ENCODE measurements at regions not wholly inside any gene's neighbourhood (a gene's known extent, or its start where the extent isn't known, plus 50 kb on each side); places are given as distances from the start of the nearest gene placed in this dataset.
"Not testable (repeated sequence)": the region's sequence is repeated elsewhere in the genome, so short reads cannot be mapped to it uniquely, and the experiment has no call there.

DNA sequence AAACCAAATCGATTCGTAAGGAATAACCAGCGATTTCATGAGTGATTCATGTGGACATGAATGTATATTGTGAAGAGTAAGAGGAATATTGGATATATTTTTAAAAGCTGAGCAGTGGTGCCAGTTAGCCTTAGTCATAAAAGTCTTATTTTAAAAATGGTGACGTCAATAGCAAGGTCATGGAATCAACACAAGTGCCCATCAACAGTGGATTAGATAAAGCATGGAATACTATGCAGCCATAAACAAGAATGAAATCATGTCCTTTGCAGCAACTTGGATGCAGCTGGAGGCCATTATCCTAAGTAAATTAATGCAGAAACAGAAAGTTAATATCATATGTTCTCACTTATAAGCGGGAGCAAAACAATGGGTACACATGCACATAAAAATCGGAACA lies 89.0 kb upstream of the STOX2 start:
- DNase-seq (ENCODE audit: low read depth): no peak

DNA sequence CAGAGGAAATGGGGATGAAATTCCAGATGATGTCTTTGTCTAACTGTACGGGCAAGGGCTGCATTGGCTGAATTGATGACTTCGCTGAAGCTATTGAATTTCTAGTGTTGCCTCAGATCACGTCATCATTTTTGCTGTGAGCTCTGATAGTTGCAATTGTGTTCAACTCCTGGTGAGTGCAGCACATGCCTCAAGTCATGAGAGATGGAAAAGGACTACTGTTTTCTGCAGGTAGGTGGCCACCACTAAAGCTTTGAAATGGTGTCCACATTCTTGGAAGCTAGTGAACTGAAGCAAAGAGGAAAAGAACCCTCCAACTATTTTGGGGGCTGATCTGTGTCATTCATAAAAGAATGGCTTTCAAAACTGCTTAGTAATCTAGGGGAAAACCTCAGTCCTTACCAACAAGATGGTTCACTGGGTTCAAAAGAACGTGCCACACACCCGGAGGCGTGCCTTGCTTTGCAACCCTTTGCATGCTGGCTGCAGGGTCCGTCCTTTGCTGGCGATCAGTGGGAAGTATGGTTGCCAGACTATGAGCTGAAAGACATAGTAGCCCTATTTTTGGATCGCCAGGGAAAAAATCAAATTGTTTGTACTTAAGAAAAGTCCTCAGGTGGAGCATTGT lies 88.1 kb upstream of the STOX2 start:
- no peak for DNase-seq (ENCODE audit: low read depth)

DNA sequence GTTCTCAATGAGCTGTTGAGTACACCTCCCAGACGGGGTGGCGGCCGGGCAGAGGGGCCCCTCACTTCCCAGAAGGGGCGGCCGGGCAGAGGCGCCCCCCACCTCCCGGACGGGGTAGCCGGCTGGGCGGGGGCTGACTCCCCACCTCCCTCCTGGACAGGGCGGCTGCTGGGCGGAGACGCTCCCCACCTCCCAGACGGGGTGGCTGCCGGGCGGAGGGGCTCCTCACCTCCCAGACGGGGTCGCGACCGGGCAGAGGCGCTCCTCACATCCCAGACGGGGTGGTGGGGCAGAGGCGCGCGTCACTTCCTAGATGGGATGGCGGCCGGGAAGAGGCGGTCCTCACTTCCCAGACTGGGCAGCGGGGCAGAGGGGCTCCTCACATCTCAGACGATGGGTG lies 86.5 kb upstream of the STOX2 start:
- not testable (repeated sequence) for DNase-seq (ENCODE audit: low read depth)

DNA sequence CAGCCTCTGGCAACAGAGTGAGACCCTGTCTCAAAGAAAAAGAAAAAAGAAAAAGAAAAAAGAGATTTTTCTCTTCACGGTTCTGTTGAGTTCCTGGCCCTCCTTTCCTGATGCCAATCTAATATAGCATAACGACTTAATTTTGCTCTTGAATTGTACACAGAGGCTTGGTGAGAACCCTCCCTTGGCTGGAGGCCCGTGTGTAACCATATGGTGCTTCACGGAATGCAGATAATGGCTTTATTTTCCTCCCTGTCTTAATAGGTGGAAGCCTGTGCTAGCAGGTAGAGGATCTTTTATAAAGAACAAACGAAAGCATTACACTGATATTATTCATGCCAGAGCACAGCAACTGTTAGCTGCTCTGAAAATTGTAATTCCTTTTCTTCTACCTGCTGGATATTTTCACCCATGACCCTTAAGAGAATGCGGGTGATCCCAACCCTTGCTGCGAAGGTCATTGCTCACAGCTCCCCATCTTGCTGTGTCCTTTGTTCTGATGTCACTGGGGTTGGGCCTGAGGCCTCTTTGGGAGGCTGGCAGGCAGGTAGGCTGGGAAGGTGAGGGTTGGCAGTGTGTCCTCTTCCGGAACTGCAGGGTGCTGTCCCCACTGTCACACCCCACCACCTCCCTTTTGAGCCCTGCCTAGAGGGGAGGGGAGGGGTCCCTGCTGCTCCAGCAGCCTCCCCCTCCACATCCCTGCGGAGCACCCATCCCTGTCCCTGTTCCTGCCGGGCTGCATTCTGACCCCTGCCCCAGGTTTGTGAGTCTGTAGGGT lies 83.8 kb upstream of the STOX2 start:
- no peak for DNase-seq (ENCODE audit: low read depth)

DNA sequence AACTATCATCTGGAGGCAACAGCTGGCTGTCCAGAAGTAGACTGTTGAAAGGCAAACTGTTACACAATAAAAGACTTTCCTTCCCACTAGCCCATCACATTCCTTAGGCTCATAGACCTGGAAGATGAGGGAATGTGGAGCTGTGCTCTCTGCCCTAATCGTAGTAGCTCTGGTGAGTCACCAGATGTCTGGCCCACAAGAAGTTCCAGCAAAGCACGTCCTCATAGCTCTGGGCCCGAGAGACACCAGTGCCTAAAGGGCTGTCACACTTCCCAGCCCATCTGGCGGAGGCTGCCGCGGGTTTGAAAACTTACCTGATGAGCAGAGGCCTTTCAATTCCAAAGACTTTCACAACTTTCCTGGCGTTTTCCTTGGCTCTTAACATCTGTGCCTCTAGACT lies 81.7 kb upstream of the STOX2 start:
- no peak for DNase-seq (ENCODE audit: low read depth)

- DNase-seq (ENCODE audit: low read depth): no peak
Measured at GRCh38 chr4:183825346-183825745, 79.8 kb upstream of the STOX2 start.

GRCh38 chr4:183826461-183826860 lies 78.6 kb upstream of the STOX2 start:
- no peak for DNase-seq (ENCODE audit: low read depth)

GRCh38 chr4:183828125-183828524 lies 77.0 kb upstream of the STOX2 start:
- DNase-seq (ENCODE audit: low read depth): no peak

DNA sequence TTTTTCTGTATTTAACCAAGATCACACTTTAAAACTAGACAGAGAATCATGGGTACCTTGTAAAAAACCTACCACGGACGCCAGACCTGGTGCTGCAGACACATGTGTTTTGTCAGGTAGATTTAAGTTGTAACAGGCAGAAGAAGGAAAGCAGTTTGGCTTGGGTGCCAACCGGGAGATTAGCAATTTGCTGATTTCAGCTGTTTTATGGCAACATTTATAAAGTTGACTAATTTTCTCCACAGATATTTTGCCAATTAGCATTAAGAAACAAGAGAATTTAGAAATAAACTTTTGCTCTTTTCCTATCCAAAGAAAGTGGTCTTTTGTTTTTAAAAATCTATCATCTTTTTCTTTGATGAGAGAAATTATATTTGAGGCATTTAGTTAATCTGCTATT lies 76.3 kb upstream of the STOX2 start:
- no peak for DNase-seq (ENCODE audit: low read depth)

DNA sequence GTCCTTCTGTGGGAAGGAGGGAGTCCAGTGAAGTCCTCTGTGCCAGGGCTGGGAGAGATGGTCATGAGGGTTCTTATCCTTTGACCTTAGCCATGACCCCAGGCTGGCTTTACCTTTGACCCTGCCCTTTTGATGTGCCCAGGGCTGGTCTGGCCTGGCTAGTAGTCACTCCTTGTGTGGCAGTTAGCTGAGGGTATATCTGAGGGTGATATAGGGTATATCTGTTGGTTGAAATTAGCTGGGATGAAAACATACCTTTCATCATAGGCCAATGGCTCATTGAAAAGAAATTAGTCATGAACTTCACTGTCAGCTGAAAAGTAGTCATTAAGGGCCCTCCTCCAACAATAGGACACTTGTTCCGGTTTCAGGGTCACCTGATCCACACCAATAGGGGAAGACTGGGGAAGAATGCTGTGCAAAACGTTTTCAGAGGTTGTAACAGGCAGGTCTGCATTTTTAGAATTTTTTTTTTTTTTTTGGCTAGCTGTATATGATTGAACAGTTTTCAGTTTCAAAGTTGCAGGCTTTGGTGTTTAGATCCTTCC lies 74.6 kb upstream of the STOX2 start:
- no peak for DNase-seq (ENCODE audit: low read depth)

DNA sequence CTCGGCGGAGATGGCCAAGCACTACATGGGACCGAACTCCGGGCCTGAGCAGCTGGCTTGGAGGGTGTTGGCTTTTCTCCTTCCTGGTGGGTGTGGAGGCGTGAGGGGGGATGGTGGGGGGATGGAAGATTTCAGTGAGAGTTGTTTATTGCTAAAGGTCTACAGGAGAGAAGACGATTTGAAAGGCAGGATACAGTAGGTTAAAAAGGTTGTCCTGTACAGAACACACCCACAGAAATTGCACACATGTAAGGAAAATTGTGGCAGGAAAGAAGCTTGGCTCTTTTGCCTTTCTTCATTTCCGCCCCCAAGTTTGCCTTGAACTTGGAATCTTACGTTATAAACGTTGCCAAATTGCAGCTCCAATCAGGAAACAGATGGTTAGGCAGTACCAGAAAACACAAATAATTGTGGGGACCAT lies 74.1 kb upstream of the STOX2 start:
- no peak for DNase-seq (ENCODE audit: low read depth)

DNA sequence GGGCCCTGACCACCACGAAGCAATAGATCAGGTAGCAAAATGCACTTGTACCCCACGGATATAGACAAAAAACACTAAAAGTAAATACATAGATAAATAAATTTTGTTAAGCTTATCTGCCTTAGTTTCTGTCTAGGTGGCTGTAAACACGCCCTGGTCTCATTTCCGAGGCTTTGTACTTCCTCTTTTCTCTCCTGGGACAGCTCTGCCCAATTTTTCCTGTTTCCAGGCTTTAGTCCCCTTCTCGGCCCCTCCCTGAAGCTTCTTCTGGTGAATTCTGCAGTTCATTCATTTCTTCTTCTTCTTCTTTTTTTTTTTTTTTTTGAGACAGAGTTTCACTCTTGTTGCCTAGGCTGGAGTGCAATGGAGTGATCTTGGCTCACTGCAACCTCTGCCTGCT lies 73.4 kb upstream of the STOX2 start:
- DNase-seq (ENCODE audit: low read depth): no peak

- no peak for DNase-seq (ENCODE audit: low read depth)
Measured at GRCh38 chr4:183832776-183833450, 72.2 kb upstream of the STOX2 start.

GRCh38 chr4:183834252-183834651 lies 70.9 kb upstream of the STOX2 start:
- no peak for DNase-seq (ENCODE audit: low read depth)

GRCh38 chr4:183837222-183837621 lies 67.9 kb upstream of the STOX2 start:
- no peak for DNase-seq (ENCODE audit: low read depth)

GRCh38 chr4:183838987-183839712 lies 66.0 kb upstream of the STOX2 start:
- DNase-seq (ENCODE audit: low read depth): no peak

GRCh38 chr4:183840311-183840710 lies 64.8 kb upstream of the STOX2 start:
- peak; percentile 9 for DNase-seq (ENCODE audit: low read depth)

DNA sequence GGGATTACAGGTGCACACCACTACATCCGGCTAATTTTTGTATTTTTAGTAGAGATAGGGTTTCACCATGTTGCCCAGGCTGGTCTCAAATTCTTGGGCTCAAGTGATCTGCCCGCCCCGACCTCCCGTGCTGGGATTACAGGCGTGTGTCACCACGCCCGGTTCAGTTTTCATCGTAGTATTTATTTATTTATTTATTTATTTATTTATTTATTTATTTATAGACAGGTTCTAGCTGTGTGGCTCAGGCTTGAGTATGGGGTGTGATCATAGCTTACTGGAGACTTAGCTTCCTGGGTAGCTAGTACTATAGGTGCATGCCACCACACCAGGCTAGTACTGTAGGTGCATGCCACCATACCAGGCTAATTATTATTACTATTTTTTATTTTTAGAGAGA lies 64.1 kb upstream of the STOX2 start:
- no peak for DNase-seq (ENCODE audit: low read depth)

GRCh38 chr4:183842129-183842528 lies 63.0 kb upstream of the STOX2 start:
- DNase-seq (ENCODE audit: low read depth): no peak

DNA sequence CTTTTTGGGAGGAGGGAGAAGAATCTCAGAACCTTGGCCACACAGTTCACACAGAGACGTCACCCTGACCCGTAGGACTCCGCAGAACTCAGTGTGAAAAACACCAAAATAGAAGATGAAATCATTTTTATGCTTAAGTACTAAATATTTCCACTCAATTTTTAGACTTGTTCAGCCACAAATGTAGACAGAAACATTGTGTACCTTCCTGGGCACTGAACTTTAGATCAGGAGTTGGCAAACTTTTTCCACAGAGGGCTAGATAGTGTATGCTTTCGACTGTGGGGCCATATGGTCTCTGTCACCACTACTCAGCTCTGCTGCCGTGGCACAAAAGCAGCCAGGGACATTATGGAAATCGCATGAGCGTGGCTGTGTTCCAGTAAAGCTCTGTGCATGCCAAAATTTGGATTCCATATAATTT lies 61.8 kb upstream of the STOX2 start:
- DNase-seq (ENCODE audit: low read depth): no peak

GRCh38 chr4:183846951-183847350 lies 58.2 kb upstream of the STOX2 start:
- no peak for DNase-seq (ENCODE audit: low read depth)

DNA sequence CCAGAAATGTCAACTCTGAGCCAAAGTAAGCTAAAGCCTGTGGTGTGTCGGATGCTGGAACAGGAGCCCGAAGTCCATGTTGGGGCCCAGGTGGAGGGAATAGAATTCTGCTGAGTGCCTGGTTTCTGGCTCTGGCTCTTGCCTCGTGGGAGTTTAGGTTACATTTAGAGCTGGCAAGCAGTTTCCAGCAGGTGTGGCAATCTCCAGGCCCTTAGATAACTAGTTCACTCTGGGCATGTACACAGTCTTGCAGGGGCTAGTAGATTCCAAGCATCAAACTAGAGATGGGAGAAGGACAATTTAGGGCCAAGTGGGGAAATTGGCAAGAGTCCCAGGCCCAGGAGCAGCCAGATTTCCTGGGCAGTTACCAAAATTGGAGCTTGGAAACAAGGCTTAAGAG lies 56.3 kb upstream of the STOX2 start:
- no peak for DNase-seq (ENCODE audit: low read depth)

Measured in stimulated activated CD8-positive, alpha-beta memory T cell treated with anti-CD3 and anti-CD28 coated beads, Interleukin-12 subunit alpha, Interleukin-12 subunit beta, amount 100 ng/mL, for 4 hours (primary cell).